Adrenal gland (tissue), 5 donors: ENCODE measurements at regions not wholly inside any gene's neighbourhood (a gene's known extent, or its start where the extent isn't known, plus 50 kb on each side); places are given as distances from the start of the nearest gene placed in this dataset.

Experiments
- CTCF ChIP-seq, 6 experiments: fragments of 450-650 bp in 4 of 6; fragments of 200-600 bp in 2 of 6; sonication (generic) in 1 of 6; IDR thresholded peaks; 1 replicate in 5 of 6; 2 replicates in 1 of 6; pipeline versions ENCODE4 v1.5.1 to v1.8.0; 2016 to 2021; ENCODE audit warnings: antibody characterized with exemption in 6 of 6, mild to moderate bottlenecking in 2 of 6, moderate library complexity in 1 of 6
- POLR2A ChIP-seq, 2 donors: fragments of 450-650 bp; IDR thresholded peaks; one replicate each; pipeline ENCODE4 v1.6.1; 2017; ENCODE audit warnings: antibody characterized with exemption in 2 of 2, mild to moderate bottlenecking in 2 of 2, moderate library complexity in 1 of 2
- donor health status: DM: no; HTN: no; CAD: no.

GRCh38 chr5:30981576-30981975, 211.9 kb upstream of the CDH6 start:
- TF ChIP-seq CTCF (IDR thresholded peaks at IDR 0.05): no peak
- no peak for TF ChIP-seq POLR2A (IDR thresholded peaks at IDR 0.05)
